ENCODE measurements at regions not wholly inside any gene's neighbourhood (a gene's known extent, or its start where the extent isn't known, plus 50 kb on each side); places are given as distances from the start of the nearest gene placed in this dataset.

DNA sequence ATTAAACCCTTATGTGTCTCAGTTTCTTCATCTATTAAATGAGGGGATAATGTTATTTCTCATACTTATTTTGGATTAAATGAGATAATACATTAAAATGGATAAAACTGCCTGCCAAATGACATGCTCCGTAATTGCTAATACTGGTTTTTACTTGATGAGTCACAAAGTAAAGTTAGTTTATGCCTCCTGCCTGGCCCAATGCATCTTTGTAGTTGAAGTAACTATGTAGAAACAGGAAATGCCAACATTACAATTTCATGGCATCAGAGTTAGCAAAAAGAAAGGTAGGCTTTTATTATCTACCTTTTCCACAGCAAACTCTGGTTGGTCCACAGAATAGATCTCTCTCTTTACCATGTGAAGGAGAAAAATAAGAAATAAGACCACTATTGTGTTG is 214.5 kb downstream of the TBX15 start:
- Mint-ChIP-seq H3K27ac (no peak overlapping the region), H3K4me1 (no peaks in the 10 kb centered on the region), H3K27me3 (ENCODE audit: insufficient read depth, low read depth, poor library complexity) (no peaks in the 10 kb centered on the region), H3K9me3 (peaks cover 8% of the 10 kb centered on the region; the same call in 2 of the 3 replicates), H3K4me3 (no peak overlapping the region), H3K36me3 (ENCODE audit: low read depth) (no peaks in the 10 kb centered on the region)
- Histone ChIP-seq H2AFZ (no peak overlapping the region), H3K27ac (ENCODE audit: low read depth) (no peak overlapping the region), H3K4me2 (no peak overlapping the region), H3F3A (replicated peaks; ENCODE audit: low read depth) (no peaks in the 10 kb centered on the region), H3K4me3 (no peak overlapping the region), H3K9me2 (ENCODE audit: insufficient read depth) (no peaks in the 10 kb centered on the region), H3K4me1 (ENCODE audit: insufficient read depth) (no peaks in the 10 kb centered on the region), H3K36me3 (ENCODE audit: insufficient read depth) (no peaks in the 10 kb centered on the region), H4K20me1 (replicated peaks; ENCODE audit: insufficient read depth) (no peaks in the 10 kb centered on the region), H3K27me3 (ENCODE audit: insufficient read depth) (no peaks in the 10 kb centered on the region), H3K79me2 (replicated peaks; ENCODE audit: insufficient read depth) (no peaks in the 10 kb centered on the region)
- no peak for ATAC-seq
- TF ChIP-seq, protein P1, sequence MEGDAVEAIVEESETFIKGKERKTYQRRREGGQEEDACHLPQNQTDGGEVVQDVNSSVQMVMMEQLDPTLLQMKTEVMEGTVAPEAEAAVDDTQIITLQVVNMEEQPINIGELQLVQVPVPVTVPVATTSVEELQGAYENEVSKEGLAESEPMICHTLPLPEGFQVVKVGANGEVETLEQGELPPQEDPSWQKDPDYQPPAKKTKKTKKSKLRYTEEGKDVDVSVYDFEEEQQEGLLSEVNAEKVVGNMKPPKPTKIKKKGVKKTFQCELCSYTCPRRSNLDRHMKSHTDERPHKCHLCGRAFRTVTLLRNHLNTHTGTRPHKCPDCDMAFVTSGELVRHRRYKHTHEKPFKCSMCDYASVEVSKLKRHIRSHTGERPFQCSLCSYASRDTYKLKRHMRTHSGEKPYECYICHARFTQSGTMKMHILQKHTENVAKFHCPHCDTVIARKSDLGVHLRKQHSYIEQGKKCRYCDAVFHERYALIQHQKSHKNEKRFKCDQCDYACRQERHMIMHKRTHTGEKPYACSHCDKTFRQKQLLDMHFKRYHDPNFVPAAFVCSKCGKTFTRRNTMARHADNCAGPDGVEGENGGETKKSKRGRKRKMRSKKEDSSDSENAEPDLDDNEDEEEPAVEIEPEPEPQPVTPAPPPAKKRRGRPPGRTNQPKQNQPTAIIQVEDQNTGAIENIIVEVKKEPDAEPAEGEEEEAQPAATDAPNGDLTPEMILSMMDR (conservative IDR thresholded peaks at IDR 0.05; ENCODE audit: low read depth in 2 of 2), result no peak
- TF ChIP-seq STAT1 (IDR thresholded peaks at IDR 0.05; ENCODE audit: unreplicated experiment) (no peak), NANOG (IDR thresholded peaks at IDR 0.05; ENCODE audit: borderline replicate concordance) (no peak), CREB1 (CRISPR knock-in tag; IDR thresholded peaks at IDR 0.05; ENCODE audit: low read depth) (no peak), EZH2 (IDR thresholded peaks at IDR 0.05; ENCODE audit: low read depth, unreplicated experiment) (no peak)
- TF ChIP-seq, protein P2, sequence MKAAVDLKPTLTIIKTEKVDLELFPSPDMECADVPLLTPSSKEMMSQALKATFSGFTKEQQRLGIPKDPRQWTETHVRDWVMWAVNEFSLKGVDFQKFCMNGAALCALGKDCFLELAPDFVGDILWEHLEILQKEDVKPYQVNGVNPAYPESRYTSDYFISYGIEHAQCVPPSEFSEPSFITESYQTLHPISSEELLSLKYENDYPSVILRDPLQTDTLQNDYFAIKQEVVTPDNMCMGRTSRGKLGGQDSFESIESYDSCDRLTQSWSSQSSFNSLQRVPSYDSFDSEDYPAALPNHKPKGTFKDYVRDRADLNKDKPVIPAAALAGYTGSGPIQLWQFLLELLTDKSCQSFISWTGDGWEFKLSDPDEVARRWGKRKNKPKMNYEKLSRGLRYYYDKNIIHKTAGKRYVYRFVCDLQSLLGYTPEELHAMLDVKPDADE (IDR thresholded peaks at IDR 0.05), result no peak
- no peak for DNase-seq (ENCODE audit: low spot score)

DNA sequence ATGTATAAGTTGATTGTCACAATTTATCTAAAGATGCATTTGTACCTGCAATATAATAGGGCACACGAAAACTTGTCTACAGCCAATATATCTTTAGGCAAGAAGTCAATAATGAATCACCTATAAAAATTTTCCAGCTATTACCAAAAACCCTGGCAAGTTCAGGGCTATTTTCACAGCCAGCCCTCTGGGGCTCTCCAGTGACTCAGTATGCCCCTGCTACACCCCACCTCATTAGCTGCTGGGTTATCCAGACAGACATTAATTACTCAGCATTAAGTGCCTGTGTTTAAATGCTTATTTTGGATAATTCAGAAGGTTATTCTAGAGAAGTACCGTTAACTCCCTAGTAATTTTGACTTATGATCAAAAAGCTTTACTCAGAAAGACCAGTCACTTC is 220.2 kb downstream of the TBX15 start:
- H3K36me3 ChIP-seq (ENCODE audit: insufficient read depth), result no peaks in the 10 kb centered on the region
- DNase-seq (ENCODE audit: low spot score), result no peak
- Mint-ChIP-seq H3K4me3 (no peak overlapping the region), H3K27ac (no peak overlapping the region), H3K9me3 (peaks cover 6% of the 10 kb centered on the region; the same call in 1 of the 3 replicates), H3K36me3 (ENCODE audit: low read depth) (no peaks in the 10 kb centered on the region), H3K4me1 (no peaks in the 10 kb centered on the region), H3K27me3 (ENCODE audit: insufficient read depth, low read depth, poor library complexity) (peaks cover 2% of the 10 kb centered on the region)
- H3K4me3 ChIP-seq, result no peak overlapping the region
- H2AFZ ChIP-seq, result no peak overlapping the region
- H3K4me1 ChIP-seq (ENCODE audit: insufficient read depth), result no peaks in the 10 kb centered on the region
- no peaks in the 10 kb centered on the region for H4K20me1 ChIP-seq (replicated peaks; ENCODE audit: insufficient read depth)
- H3K27ac ChIP-seq (ENCODE audit: low read depth), result no peak overlapping the region
- no peak for ATAC-seq
- H3K79me2 ChIP-seq (replicated peaks; ENCODE audit: insufficient read depth), result no peaks in the 10 kb centered on the region
- H3F3A ChIP-seq (replicated peaks; ENCODE audit: low read depth), result no peaks in the 10 kb centered on the region
- H3K4me2 ChIP-seq, result no peak overlapping the region
- no peaks in the 10 kb centered on the region for H3K27me3 ChIP-seq (ENCODE audit: insufficient read depth)
- H3K9me2 ChIP-seq (ENCODE audit: insufficient read depth), result no peaks in the 10 kb centered on the region
- TF ChIP-seq, protein P3, sequence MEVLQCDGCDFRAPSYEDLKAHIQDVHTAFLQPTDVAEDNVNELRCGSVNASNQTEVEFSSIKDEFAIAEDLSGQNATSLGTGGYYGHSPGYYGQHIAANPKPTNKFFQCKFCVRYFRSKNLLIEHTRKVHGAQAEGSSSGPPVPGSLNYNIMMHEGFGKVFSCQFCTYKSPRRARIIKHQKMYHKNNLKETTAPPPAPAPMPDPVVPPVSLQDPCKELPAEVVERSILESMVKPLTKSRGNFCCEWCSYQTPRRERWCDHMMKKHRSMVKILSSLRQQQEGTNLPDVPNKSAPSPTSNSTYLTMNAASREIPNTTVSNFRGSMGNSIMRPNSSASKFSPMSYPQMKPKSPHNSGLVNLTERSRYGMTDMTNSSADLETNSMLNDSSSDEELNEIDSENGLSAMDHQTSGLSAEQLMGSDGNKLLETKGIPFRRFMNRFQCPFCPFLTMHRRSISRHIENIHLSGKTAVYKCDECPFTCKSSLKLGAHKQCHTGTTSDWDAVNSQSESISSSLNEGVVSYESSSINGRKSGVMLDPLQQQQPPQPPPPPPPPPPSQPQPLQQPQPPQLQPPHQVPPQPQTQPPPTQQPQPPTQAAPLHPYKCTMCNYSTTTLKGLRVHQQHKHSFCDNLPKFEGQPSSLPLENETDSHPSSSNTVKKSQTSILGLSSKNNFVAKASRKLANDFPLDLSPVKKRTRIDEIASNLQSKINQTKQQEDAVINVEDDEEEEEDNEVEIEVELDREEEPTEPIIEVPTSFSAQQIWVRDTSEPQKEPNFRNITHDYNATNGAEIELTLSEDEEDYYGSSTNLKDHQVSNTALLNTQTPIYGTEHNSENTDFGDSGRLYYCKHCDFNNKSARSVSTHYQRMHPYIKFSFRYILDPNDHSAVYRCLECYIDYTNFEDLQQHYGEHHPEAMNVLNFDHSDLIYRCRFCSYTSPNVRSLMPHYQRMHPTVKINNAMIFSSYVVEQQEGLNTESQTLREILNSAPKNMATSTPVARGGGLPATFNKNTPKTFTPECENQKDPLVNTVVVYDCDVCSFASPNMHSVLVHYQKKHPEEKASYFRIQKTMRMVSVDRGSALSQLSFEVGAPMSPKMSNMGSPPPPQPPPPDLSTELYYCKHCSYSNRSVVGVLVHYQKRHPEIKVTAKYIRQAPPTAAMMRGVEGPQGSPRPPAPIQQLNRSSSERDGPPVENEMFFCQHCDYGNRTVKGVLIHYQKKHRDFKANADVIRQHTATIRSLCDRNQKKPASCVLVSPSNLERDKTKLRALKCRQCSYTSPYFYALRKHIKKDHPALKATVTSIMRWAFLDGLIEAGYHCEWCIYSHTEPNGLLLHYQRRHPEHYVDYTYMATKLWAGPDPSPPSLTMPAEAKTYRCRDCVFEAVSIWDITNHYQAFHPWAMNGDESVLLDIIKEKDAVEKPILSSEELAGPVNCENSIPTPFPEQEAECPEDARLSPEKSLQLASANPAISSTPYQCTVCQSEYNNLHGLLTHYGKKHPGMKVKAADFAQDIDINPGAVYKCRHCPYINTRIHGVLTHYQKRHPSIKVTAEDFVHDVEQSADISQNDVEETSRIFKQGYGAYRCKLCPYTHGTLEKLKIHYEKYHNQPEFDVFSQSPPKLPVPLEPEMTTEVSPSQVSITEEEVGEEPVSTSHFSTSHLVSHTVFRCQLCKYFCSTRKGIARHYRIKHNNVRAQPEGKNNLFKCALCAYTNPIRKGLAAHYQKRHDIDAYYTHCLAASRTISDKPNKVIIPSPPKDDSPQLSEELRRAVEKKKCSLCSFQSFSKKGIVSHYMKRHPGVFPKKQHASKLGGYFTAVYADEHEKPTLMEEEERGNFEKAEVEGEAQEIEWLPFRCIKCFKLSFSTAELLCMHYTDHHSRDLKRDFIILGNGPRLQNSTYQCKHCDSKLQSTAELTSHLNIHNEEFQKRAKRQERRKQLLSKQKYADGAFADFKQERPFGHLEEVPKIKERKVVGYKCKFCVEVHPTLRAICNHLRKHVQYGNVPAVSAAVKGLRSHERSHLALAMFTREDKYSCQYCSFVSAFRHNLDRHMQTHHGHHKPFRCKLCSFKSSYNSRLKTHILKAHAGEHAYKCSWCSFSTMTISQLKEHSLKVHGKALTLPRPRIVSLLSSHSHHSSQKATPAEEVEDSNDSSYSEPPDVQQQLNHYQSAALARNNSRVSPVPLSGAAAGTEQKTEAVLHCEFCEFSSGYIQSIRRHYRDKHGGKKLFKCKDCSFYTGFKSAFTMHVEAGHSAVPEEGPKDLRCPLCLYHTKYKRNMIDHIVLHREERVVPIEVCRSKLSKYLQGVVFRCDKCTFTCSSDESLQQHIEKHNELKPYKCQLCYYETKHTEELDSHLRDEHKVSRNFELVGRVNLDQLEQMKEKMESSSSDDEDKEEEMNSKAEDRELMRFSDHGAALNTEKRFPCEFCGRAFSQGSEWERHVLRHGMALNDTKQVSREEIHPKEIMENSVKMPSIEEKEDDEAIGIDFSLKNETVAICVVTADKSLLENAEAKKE (CRISPR knock-in tag; IDR thresholded peaks at IDR 0.05), result no peak
- TF ChIP-seq CREB1 (CRISPR knock-in tag; IDR thresholded peaks at IDR 0.05; ENCODE audit: low read depth), result no peak
- TF ChIP-seq, protein P4, sequence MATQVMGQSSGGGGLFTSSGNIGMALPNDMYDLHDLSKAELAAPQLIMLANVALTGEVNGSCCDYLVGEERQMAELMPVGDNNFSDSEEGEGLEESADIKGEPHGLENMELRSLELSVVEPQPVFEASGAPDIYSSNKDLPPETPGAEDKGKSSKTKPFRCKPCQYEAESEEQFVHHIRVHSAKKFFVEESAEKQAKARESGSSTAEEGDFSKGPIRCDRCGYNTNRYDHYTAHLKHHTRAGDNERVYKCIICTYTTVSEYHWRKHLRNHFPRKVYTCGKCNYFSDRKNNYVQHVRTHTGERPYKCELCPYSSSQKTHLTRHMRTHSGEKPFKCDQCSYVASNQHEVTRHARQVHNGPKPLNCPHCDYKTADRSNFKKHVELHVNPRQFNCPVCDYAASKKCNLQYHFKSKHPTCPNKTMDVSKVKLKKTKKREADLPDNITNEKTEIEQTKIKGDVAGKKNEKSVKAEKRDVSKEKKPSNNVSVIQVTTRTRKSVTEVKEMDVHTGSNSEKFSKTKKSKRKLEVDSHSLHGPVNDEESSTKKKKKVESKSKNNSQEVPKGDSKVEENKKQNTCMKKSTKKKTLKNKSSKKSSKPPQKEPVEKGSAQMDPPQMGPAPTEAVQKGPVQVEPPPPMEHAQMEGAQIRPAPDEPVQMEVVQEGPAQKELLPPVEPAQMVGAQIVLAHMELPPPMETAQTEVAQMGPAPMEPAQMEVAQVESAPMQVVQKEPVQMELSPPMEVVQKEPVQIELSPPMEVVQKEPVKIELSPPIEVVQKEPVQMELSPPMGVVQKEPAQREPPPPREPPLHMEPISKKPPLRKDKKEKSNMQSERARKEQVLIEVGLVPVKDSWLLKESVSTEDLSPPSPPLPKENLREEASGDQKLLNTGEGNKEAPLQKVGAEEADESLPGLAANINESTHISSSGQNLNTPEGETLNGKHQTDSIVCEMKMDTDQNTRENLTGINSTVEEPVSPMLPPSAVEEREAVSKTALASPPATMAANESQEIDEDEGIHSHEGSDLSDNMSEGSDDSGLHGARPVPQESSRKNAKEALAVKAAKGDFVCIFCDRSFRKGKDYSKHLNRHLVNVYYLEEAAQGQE (IDR thresholded peaks at IDR 0.05; ENCODE audit: unreplicated experiment), result no peak
